Endothelial cell of umbilical vein (primary cell): ENCODE measurements at regions not wholly inside any gene's neighbourhood (a gene's known extent, or its start where the extent isn't known, plus 50 kb on each side); places are given as distances from the start of the nearest gene placed in this dataset.

Source experiments
- JUN ChIP-seq: IDR thresholded peaks from 2 replicates; pipeline ENCODE4 v1.6.1; 2011; ENCODE audit warnings: borderline replicate concordance, low read depth; ENCODE audit not compliant: insufficient read length, insufficient read depth
- TF ChIP-seq, protein P1 (sequence below), 2 donors: IDR thresholded peaks; 1 replicate in 1 of 2; 2 replicates in 1 of 2; pipeline ENCODE4 v1.5.1; 2011; ENCODE audit warnings: low read length in 2 of 2, mild to moderate bottlenecking in 2 of 2, moderate library complexity in 2 of 2, control low read depth in 1 of 2, inconsistent platforms in 1 of 2, low read depth in 1 of 2; ENCODE audit not compliant: insufficient read depth in 1 of 2; ENCODE audit errors: extremely low read depth in 1 of 2

DNA sequence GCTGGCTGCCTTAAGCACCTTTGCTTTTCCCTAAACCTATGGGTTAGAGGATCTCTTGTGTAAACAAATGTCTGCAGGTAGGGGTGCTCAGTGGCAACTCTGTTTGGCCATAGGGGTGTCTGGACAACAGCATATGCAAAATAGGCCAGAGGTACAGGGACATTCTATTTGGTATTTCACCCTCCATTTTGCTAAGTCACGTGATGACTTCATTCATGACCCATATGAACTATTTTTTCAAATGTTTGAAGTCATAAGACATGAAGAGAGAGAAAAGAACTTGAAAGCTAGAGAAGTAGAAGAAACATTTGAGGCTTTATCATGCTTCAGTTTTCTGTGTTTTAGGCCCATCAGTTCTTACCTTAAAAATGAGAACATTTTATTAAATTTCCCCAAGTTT lies 370.2 kb downstream of the GADD45G start:
- TF ChIP-seq JUN, result no peak
- TF ChIP-seq, protein P1, sequence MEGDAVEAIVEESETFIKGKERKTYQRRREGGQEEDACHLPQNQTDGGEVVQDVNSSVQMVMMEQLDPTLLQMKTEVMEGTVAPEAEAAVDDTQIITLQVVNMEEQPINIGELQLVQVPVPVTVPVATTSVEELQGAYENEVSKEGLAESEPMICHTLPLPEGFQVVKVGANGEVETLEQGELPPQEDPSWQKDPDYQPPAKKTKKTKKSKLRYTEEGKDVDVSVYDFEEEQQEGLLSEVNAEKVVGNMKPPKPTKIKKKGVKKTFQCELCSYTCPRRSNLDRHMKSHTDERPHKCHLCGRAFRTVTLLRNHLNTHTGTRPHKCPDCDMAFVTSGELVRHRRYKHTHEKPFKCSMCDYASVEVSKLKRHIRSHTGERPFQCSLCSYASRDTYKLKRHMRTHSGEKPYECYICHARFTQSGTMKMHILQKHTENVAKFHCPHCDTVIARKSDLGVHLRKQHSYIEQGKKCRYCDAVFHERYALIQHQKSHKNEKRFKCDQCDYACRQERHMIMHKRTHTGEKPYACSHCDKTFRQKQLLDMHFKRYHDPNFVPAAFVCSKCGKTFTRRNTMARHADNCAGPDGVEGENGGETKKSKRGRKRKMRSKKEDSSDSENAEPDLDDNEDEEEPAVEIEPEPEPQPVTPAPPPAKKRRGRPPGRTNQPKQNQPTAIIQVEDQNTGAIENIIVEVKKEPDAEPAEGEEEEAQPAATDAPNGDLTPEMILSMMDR (IDR thresholded peaks at IDR 0.05; ENCODE audit: extremely low read depth in 1 of 2, insufficient read depth in 1 of 2, low read depth in 1 of 2, low read length in 2 of 2), result no peak
